ENCODE measurements at regions not wholly inside any gene's neighbourhood (a gene's known extent, or its start where the extent isn't known, plus 50 kb on each side); places are given as distances from the start of the nearest gene placed in this dataset.

DNA sequence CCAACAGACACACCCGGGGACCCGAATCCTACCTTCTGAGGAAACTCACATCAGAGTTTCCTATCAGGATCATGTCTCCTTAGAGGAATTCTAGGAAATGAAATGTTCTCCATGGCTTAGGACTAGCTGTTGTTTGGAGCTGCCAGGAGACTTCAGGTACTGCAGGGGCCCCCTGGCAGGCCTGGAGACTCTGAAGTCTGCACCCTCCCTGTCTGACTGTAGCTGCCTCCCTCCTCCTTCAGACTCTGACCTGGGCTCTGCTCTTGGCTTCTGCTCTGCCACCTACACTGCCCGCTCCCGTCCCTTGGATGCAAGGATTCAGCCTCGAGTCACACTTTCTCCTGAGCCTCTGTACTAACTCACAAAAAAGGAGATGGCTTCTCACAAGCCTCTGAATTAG, 232.8 kb downstream of the INHBA start:
- no peak for DNase-seq (ENCODE audit: low read depth in 2 of 2)

DNA sequence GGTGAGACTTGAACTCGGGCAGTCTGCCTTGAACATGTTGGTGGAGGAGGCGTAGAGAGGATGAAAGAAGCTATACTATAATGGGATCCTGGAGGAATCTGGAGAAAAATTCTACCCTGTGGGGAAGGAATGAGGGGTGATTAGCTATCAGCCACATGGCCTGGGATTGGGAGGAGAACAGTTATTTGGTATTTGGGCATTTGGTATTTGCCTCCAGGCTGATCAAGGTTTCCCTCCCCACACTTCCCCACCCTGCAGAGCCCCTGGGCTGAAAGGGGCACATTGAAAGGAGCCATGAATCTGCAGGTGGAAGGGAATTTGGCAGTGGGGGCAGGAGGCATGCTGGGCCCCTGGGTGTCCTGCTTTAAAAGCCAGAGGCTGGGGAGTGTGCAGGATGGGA, 235.3 kb downstream of the INHBA start:
- no peak for DNase-seq (ENCODE audit: low read depth in 2 of 2)

DNA sequence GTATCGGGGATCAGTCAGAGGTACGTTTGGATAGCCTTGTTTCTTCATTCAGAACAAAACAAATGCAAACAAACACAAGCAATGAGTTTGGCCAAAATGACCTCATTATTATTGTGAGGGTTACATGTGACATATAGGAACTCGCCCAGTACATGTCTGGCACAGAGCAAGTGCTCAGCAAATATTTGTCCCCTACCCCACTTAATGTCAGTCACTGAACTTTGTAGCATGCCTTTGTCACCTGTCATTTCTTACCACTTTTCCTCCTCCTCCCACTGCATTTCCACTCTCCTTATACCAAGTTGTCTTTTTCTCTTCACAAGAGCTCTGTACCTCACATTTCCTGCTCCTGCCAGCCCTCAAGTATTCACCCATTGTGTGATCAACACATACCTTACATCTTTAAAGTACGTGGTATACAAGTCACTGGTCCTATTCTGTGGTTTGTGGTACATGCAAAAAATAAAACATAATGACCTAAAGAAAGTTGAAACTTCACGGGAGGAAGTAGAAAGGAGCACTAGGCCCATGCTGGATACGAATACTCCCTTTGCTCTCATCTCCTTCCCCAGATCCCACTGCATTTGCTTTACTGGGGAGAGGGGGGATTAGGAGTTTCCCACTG, 236.0 kb downstream of the INHBA start:
- no peak for DNase-seq (ENCODE audit: low read depth in 2 of 2)

DNA sequence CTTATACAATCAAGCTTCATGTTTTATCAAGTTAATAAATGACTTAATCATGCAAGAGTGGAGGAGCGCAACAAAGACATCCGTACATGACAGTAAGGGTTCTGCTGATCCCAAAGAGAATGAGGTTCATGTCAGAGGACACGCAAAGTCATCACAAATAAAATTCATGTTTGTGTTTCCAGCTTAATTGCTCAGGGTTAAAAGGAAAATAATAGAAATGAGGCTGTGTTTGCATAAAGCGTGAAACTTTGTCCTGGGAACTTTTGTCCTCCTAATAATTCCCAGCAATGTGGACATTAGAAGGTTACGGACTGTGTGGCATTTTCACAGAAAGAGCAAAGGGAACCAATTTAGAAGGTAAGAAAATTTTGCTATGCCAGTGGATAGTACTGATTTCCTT, 237.3 kb downstream of the INHBA start:
- DNase-seq (ENCODE audit: low read depth in 2 of 2) = no peak

DNA sequence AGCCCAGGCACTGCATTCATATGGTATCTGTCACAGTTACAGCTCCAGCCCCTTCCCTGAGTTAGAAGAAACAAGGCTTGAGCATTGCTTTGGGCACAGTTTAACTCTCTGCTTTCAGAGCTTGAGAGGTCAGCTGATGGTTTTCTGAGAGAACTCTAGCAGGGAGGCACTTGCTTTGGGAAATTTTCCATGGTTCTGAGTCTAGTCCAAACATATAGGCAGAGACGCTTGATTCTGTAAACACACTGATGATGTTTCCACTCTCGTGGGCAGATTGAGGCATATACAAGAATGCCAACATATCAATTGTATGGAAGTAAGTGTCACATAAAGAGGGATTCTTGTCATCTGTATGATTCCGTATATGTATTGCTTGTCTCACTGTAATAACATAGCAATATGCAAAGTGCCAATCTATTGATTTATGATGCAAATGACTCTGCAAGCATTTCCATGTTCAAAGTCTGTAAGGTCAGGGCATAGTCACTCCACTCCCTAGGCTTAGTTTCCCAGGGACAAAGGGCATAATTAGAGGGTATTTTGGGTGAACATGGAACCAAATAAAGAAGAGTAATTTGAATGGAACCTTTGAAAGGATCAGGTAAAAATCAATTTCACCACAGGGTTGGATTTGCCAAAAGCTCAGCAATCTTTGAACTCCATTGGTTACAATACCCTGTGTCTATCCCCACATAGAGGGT, 239.0 kb downstream of the INHBA start:
- no peak for DNase-seq (ENCODE audit: low read depth in 2 of 2)

DNA sequence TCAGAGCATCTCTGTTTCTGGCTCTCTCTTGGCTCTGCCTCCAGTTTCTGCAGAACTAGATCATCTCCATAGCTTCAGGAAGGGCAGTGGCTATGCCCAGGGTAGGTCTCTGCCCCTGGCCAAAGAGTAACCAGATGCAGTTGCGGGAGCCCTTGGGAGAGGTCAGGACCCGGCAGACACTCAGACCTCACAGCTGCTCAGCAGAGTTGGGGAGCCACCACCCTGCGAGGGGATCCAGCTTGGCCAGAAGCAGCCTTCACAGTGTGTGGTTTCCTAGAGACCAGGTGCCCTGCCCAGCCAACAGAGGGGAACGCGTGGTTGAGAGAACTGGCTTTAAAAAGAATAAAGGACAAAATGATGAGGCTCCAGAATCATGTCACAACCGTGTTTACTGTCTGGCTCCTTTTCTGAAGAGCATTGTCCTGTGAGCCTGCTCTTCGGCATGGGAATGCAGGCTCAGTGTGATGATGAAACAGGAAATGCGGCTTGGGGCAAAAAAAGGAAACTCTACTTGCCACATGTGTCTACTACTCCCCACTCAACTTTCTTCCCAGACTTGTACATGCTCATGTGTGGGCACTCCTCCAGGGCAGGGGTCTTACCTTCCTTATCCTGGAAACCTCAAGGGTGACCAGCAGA, 243.1 kb downstream of the INHBA start:
- DNase-seq (ENCODE audit: low read depth in 2 of 2) = no peak

DNA sequence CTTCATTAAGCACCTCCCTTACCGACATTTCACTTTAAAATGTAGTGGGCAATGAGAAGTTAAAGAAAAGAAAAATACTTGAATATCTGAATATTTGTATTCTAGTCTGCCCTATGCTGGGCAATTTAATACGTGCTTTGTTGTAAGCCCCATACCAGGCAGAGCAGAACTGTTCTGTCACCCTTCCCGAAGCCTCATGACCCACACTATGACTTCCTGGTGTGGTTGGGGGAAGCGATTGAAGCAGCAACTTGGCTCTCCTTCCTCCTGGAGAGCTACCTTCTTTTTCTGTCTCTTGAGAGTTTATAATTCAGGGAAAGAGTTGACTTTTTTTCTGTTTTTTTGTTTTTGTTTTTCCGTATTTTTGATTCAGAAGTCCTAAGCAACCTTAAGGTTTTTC, 243.7 kb downstream of the INHBA start:
- no peak for DNase-seq (ENCODE audit: low read depth in 2 of 2)

DNA sequence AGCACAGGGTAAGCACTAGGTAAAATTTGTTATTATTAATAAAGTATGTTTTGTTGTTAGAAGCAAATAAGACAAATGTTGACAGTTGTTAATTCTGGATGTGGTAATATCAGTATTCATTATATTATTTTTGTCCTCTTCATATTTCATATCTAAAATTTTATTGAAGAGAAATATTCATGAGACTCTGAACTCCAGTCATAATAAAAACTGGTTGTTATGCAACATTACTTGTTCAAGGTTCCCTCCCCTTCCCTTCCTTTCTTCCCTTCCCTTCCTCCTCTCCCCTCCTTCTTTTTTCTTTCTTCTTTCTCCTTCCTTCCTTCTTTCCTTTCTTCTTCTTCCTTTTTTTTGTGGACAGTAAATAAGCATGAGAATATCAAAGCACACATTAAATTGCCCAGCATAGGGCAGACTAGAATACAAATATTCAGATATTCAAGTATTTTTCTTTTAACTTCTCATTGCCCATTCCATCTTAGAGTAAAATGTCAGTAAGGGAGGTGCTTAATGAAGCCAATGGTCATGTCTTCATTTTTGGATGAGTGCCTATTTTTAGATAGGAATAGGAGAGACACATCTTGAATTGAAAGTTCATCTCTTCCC, 245.0 kb downstream of the INHBA start:
- DNase-seq (ENCODE audit: low read depth in 2 of 2) = no peak

DNA sequence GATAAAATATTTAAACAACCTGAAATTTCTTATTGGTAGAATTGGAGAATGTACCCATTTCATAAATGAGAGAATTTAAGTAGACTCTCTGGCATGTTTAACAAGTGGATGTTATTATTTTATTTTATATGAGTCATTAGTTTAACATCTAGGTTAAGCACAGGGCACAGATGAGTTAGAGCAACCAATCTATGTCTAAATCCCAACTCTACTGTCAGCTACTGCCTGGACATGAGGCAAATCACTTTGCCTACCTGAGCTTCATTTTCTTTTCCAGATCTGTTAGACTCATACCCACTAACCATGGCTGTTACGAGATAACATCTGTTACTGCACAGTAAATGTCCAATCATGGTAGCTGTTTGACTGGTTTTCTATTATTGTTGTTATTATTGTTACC, 251.1 kb downstream of the INHBA start:
- peak in 1 of 2 donors; percentile 18 for DNase-seq (ENCODE audit: low read depth in 2 of 2)

DNA sequence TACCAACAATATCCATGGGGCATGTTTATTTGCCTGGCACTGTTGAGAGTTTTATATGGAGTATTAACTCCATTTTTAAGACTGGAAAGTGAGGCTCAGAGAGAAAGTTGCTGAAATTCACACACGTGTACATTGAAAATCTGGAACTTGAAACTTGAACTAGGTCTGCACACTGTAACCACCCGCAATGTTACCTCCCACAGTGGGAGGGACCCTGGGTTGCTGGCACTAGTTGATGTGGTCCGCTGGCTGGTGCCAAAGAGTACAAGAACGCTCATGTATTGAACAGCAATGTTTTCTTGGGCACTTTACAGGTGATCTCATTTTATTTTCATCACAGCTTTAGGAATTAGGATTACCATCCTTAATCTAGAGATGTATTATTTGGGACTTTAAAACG, 253.2 kb downstream of the INHBA start:
- DNase-seq (ENCODE audit: low read depth in 2 of 2) = no peak

DNA sequence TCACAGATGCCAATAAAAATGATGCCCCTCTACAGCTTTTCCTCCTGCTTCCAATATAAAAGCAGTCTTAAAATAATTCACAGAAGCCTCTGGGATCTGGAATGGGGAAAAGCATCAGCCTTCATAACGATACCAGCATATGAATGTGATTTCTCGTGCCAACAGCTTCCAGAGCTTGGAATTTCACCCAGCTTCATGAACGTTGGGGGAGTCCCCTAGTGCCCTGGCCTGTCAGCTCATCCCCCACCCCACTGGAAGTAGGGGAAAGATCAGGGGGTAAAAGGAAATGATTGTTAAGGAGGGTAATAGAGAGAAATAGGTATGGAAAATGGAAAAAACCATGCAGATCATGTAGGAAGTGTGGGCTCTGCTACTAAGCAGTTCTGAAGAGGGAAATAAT, 253.6 kb downstream of the INHBA start:
- no peak for DNase-seq (ENCODE audit: low read depth in 2 of 2)

DNA sequence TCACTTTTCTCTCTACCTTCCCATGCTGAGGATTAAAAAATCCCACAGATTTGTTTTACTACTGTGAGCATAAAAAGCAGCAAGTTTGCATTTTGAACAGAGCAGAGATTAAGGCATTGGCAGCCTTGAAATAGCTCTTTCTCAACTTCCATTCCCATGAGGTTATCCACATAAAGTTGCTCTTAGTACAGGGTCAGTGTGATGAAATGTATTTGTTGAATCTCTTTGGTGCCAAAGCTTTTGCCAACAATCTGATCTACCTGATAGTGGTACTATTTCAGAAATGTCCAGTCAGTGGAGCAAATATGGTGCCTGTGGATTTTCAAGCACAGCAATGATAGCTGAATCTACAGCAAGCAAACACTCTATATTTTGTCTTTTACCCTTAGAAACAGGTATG, 254.8 kb downstream of the INHBA start:
- no peak for DNase-seq (ENCODE audit: low read depth in 2 of 2)

DNA sequence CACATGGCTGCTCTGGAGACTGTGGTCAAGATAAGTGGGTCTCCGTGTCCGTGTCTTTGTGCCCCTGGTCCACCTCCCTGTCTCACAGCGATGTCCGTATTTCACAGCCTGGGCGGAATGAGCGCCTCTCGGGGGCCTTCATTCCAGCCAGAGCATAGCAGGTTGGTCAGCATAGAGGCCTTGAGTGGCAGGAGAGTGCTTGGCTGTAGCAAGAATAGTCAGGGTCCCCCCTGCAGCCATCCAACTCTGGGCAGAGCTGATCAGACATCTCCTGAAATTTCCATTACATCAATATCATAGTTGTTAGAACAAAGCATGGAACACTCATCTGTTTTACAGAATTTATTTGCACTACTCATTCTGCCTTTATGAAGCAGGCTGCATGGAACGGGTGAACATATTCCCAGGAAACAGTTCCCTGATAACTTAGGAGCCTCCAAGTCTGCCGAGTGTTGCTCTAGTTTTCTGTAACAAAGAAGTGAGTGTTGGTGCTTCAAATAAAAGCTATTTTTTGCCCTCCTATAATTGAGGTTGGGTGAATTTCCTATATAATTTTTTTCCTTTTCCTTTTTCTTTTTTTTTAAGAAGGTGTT, 255.3 kb downstream of the INHBA start:
- DNase-seq (ENCODE audit: low read depth in 2 of 2) = no peak

DNA sequence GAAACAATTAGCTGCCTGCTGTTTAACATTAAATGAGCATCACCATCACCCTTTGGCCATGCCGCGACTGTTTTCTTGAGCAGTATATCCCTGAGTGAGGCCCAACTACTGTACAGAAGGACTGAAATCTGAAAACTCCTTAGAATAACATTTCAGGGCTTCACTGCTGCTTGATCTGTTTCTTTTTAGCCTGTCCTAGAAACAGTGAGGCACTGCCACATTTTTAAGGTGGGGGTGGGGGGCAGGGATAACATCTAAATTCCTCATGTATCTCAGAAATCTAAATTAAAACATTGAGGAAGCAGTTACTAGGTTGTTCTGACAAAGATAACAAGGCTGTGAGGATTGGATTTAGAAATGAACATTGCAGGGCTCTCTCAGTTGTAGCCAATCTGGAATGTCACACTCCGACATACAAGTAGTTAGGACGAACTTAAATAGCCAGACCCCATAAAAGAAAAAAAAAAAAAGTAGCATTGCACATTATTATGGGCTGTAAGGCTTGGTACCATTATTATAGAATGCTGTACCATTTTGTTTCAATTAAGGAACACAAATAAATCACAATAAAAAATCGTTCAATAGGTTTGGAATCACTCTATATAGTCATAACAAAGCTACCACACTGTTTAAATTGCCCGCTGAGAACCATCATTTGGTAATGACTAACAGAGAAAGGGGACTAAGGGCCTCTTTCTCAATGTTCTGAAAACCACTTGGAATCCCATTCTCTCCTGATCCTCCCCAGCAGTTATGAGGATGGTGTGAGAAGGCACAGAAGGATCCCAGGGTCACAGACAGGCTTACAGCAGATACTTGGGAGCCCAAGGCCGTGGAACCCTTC, 256.1 kb downstream of the INHBA start:
- no peak for DNase-seq (ENCODE audit: low read depth in 2 of 2)

DNA sequence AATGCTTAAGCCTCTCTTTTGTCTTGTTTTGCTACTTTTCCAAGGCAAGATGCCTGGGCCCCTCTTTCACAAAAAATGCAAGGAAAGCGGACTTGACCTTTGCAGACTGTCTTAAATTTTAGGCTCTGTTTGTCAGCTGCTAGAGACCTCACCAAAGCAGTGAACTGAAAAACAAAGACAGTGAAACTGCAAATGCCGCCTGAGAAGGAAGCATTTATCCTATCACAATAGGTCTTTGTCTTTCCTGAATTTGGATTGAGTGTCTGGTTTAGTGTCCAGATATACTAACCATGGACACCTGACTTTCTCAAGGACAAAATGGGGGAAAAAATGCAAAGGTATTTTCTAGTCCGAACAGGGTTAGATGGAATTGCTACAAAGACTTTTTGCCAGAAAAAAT, 256.9 kb downstream of the INHBA start:
- no peak for DNase-seq (ENCODE audit: low read depth in 2 of 2)

DNA sequence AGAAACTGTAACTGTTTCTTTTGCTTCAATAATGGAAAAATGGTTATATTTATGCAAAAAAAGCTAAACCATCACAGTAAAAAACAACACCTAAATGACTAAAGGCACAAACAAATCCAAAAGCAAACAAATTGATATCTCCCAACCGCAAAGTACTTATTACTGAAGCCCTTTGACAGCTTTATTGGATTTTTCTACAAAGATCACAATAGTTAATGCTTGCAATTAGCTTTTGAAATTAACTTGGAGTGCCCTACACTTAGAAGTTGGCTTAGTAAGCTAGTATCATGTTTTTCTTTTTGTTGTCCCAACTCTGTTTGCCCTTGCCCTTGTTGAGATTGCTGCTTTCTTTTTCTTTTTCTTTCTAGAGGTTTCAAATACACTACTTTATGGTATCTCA, 257.5 kb downstream of the INHBA start:
- DNase-seq (ENCODE audit: low read depth in 2 of 2) = no peak

DNA sequence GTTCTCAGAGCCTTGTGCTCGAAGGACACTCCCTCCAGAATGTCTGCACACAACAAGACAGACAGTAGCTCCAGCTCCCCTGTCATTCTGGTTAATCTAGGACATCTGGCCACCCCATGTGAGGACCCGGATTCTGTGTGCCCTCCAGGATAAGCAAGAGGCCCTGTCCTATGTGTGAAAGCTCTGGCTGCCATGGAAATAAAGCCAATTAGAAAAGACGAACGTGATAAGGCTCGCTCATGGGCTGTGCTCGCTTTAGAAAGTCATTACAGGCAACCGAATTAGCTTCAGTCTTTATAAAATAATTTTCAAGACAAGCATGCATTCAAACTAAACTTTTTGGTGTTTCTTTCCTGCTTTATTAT, 263.4 kb downstream of the INHBA start:
- DNase-seq (ENCODE audit: low read depth in 2 of 2) = no peak

DNA sequence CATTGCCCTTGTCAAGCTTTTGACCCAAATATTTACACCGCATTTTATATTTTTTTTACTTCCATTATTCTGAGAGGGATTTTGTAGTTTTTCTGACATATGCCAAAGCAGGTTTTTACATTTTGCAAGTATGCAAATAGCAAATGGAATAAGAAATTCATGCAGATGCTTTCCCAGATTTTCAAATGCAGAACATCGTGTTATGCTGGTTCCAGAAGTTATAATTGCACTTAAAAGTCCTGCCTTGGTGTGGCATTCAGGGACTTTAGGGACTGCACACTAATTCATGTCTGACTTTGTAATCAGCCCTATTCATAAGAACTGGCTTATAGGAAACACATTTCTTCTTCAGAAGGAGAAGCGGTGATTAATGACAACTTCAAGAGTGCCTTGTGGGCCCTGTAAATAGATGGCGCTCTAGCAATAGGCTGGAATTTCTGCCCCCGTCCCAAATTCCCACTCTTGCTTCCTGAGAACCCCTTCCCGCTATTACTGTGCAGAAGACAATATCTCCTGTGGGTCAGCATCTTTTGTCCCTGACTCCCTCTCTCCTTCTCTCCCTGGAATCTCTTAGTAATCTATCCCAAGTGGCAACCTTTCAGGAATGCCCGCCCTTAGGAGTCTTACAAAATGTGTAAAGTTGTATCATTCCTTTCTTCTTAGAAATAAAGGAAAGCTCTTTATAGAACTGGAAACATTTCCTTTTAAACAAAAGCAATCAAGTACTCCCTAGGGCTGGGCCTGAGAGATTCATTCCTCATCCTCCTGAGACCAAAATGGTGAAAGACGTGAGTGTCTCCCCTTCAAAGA, 264.0 kb downstream of the INHBA start:
- DNase-seq (ENCODE audit: low read depth in 2 of 2) = no peak

DNA sequence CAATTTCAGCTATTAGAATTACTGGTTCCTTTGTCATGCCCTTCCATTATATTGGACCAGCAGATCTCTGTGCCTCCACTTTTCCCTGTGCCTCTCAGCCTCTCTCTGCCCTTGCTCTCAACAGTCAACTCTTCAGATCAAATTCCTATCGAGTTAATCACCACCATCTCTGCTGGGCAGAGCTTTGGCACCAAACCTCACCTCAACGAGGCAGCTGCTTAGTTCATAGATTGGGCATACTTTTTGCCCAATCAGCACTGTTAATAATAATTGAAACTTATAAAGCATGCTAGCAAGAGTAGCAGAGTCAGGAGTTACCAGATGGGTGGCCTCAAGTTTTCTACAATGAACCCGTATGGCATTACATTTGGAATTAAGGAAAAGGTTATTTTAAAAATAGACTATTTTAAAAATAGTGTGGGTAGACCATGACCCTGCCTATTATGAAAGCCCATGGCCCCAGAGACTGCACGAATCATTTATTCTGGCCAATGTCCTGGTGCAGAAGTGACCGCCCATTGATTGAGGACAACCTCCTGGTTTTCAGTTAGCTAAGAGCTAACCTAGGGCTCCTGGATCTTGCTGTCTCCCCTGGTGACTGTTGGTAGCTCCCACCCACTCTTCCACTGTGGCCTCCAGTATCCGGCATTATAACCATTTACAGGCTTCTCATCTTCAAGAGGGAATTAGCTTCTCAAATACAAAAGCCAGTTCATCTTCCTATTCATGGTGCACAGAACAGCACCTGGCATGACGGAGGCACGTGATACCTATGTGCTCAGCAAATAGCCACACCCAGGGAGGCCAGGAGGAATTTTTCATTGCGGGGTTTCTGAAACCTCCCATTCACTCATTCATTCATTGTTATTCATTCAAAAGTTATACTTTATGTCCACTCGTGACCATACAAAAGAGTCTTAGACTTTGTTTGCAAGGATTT, 265.4 kb downstream of the INHBA start:
- no peak for DNase-seq (ENCODE audit: low read depth in 2 of 2)

DNA sequence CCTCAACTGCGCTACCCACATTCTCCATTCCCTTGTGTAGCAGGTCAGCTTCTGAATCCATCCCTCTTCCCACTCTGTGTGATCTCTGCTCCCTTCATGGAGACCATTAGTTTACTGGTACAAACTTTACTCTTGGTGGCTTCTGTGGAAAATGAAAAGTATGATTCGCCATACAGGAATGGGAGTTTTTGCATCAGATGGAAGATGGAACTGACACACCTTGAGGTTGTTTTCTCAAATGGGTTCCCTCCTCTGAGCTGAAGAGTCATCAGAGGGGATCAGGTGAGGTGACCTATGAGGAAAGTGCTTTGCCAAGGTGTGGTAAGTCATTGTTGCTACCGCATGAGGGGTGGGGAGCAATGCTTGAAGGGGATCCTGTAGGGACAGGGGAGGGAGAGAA, 266.8 kb downstream of the INHBA start:
- no peak for DNase-seq (ENCODE audit: low read depth in 2 of 2)

Data from dermis microvascular lymphatic vessel endothelial cell (primary cell).